Heart left ventricle (tissue), 16 donors: ENCODE measurements at regions not wholly inside any gene's neighbourhood (a gene's known extent, or its start where the extent isn't known, plus 50 kb on each side); places are given as distances from the start of the nearest gene placed in this dataset.

ENCODE experiments used
- ATAC-seq, 4 donors: fragments of 200-7000 bp; cut with Tn5 transposase; one replicate each; pipeline ENCODE4 v1.9.1; 2020 to 2022; ENCODE audit warnings: moderate library complexity in 4 of 4, mild to moderate bottlenecking in 3 of 4, moderate number of reproducible peaks in 1 of 4
- DNase-seq, 5 donors: peaks; one replicate each; pipeline ENCODE4 v3.0.0-alpha.2; 2020
- H3K27ac ChIP-seq, 12 donors: fragments of 200-600 bp; sonication (generic) in 4 of 12; one replicate each; pipeline versions ENCODE4 v1.5.0 to v1.8.0; 2016 to 2022; ENCODE audit warnings: mild to moderate bottlenecking in 2 of 12
- H3K27me3 ChIP-seq, 9 donors: fragments of 200-600 bp; sonication (generic) in 2 of 9; one replicate each; pipeline versions ENCODE4 v1.5.1 to v1.8.0; 2016 to 2022; ENCODE audit warnings: mild to moderate bottlenecking in 3 of 9
- H3K36me3 ChIP-seq, 9 donors: fragments of 200-600 bp; sonication (generic) in 2 of 9; one replicate each; pipeline versions ENCODE4 v1.5.0 to v1.8.0; 2018 to 2022; ENCODE audit warnings: mild to moderate bottlenecking in 2 of 9
- H3K4me1 ChIP-seq, 12 donors: fragments of 200-600 bp; sonication (generic) in 4 of 12; one replicate each; pipeline versions ENCODE4 v1.5.0 to v1.8.0; 2016 to 2022; ENCODE audit warnings: mild to moderate bottlenecking in 3 of 12
- H3K4me3 ChIP-seq, 12 donors: fragments of 200-600 bp; sonication (generic) in 4 of 12; one replicate each; pipeline versions ENCODE4 v1.5.0 to v1.8.0; 2017 to 2022; ENCODE audit warnings: mild to moderate bottlenecking in 9 of 12, moderate library complexity in 4 of 12
- H3K9me3 ChIP-seq, 12 donors: fragments of 200-600 bp; sonication (generic) in 4 of 12; one replicate each; pipeline versions ENCODE4 v1.5.0 to v1.8.0; 2016 to 2022; ENCODE audit warnings: mild to moderate bottlenecking in 1 of 12
- POLR2A ChIP-seq, 2 donors: fragments of 450-650 bp; IDR thresholded peaks; one replicate each; pipeline ENCODE4 v1.6.1; 2017; ENCODE audit warnings: antibody characterized with exemption in 2 of 2, mild to moderate bottlenecking in 2 of 2, moderate library complexity in 2 of 2
- WGBS, 4 donors: extraction: QIAGEN DNeasy Blood & Tissue Kit in 2 of 4; methylation state at CpG; one replicate each; pipeline versions ENCODE4 v1.1.5 to v1.1.7; 2013 to 2018; 5-methylcytosine and 5-hydroxymethylcytosine counted together
- intact Hi-C, 10 donors: fragments of 100-400 bp; cut with DNase I; formaldehyde crosslinking; loops; one replicate each; pipeline versions ENCODE4 v1.11.1 to v1.14.2; 2022
- TF ChIP-seq, protein P1 (sequence below), 12 donors: fragments of 200-600 bp; sonication (generic) in 4 of 12; IDR thresholded peaks; one replicate each; pipeline versions ENCODE4 v1.5.0 to v1.8.0; 2018 to 2022; ENCODE audit warnings: antibody characterized with exemption in 12 of 12, mild to moderate bottlenecking in 5 of 12
- donor health status: ischemic (EF 13 %, LVEDD 7.1; RV severe dilation, severe dysfunction).
- donor health status: healthy with polysubstance abuse.
- donor health status: DM: no; HTN: yes; CAD: no.
- donor health status: DM: no; HTN: no; CAD: no.
- donor health status: ischemic (EF 25% LVEDD 6.9; RV normal size, moderate dysfunction).
- donor health status: ischemic (EF 25% LVEDD 5.7; RV mildly dilated, moderate dysfunction).
- donor health status: healthy.
- donor health status: DM: yes; HTN: yes; CAD: no.
- donor health status: ischemic (EF 35%, LVEDD 5.7; RV mildly dilated, moderate dysfunction).
- donor health status: nonischemic (EF 11% LVEDD 7.7; RV severe dilation, severe dysfunction).
- donor health status: DM: yes; HTN: yes; CAD: no.
- donor health status: PGD.
- donor health status: ischemic (EF 29% LVEDD 5.4; RV normal size, mild dysfunction).
- donor health status: nonischemic (EF 23%, LVEDD 6.1; RV moderate dilation, normal function).

DNA sequence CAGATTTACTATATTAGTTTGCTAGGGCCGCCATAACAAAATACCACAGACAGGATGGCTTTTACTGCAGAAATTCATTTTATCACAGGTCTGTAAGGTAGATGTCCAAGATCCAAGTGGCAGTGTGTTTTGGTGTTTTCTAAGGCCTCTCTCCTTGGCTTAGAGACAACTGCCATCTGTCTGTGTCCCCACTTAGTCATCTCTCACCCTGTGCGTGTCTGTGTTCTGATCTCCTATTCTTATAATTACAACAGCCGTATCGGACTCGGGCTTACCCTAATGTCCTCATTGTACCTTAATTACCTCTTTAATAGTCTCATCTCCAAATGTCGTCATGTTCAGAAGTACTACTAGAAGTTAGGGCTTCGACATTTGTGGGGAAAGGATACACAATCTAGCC is 362.3 kb upstream of the CDH19 start:
- ATAC-seq (no peak), DNase-seq (no peak)
- H3K4me3 ChIP-seq, result no peak overlapping the region
- no peaks in the 10 kb centered on the region for H3K4me1 ChIP-seq
- WGBS, 4 donors, result 84 to 92% (median 90%) methylated on average over 7 of the region's 7 CpGs
- H3K9me3 ChIP-seq, result no peaks in the 10 kb centered on the region
- no peak for TF ChIP-seq POLR2A (IDR thresholded peaks at IDR 0.05)
- TF ChIP-seq, protein P1, sequence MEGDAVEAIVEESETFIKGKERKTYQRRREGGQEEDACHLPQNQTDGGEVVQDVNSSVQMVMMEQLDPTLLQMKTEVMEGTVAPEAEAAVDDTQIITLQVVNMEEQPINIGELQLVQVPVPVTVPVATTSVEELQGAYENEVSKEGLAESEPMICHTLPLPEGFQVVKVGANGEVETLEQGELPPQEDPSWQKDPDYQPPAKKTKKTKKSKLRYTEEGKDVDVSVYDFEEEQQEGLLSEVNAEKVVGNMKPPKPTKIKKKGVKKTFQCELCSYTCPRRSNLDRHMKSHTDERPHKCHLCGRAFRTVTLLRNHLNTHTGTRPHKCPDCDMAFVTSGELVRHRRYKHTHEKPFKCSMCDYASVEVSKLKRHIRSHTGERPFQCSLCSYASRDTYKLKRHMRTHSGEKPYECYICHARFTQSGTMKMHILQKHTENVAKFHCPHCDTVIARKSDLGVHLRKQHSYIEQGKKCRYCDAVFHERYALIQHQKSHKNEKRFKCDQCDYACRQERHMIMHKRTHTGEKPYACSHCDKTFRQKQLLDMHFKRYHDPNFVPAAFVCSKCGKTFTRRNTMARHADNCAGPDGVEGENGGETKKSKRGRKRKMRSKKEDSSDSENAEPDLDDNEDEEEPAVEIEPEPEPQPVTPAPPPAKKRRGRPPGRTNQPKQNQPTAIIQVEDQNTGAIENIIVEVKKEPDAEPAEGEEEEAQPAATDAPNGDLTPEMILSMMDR (IDR thresholded peaks at IDR 0.05), result no peak
- no peak overlapping the region for H3K27ac ChIP-seq
- H3K36me3 ChIP-seq, result no peaks in the 10 kb centered on the region
- intact Hi-C loops, result no loop called here
- no peaks in the 10 kb centered on the region for H3K27me3 ChIP-seq

DNA sequence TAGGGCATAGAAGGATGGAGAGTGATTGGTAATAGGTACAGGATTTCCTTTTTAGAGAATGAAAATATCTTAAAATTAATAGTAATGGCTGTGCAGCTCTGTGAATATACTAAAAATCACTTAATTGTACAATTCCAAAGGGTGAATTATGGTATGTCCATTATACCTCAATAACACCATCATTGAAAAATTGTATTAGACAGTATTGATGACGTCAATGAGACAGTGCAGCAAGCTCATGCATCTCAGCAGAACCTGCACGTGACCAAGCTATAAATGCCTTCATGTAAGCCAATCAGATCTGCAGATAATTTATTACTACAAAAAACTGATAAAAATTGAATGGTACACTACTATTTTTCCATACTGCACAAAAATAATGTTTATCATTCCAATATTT is 354.4 kb upstream of the CDH19 start:
- DNase-seq, result no peak
- TF ChIP-seq, protein P1 (IDR thresholded peaks at IDR 0.05), result no peak
- no peak for TF ChIP-seq POLR2A (IDR thresholded peaks at IDR 0.05)
- H3K27me3 ChIP-seq, result no peaks in the 10 kb centered on the region
- no peak overlapping the region for H3K4me3 ChIP-seq
- H3K4me1 ChIP-seq, result no peaks in the 10 kb centered on the region
- no peak for ATAC-seq
- 54 to 69% (median 67%) methylated on average over 2 of the region's 2 CpGs for WGBS, 4 donors
- no peaks in the 10 kb centered on the region for H3K36me3 ChIP-seq
- H3K9me3 ChIP-seq, result no peaks in the 10 kb centered on the region
- no peak overlapping the region for H3K27ac ChIP-seq
- intact Hi-C loops, result no loop called here

DNA sequence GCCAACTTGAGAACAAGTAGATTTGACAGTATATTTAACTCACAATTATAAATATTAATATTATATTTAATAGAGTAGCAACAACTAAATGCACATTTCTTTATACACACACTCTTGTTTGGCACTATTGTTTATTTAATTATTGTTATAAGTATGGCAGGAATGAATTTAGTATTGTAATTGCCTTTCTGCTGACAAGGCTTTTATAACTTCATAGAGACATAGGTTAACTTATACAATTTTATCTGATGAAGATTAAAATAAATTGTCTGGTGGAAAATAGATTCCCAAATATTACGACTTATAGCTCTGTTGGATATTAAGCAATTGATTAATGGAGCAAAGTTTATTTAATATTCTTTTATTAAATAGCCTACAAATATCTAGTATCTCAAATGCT is 347.9 kb upstream of the CDH19 start:
- peaks cover 0 to 16% (median 0%) of the 10 kb centered on the region in 12 donors for H3K9me3 ChIP-seq
- ATAC-seq, result no peak
- no peaks in the 10 kb centered on the region for H3K36me3 ChIP-seq
- H3K4me3 ChIP-seq, result no peak overlapping the region
- 70 to 76% (median 72%) methylated on average over 1 of the region's 1 CpG for WGBS, 4 donors
- intact Hi-C loops, result loop anchor here in 1 of 10 donors (1.0 kb wide), 1 partner anchor 11 kb away; no protein-coding TSS in a partner anchor
- H3K27me3 ChIP-seq, result no peaks in the 10 kb centered on the region
- H3K27ac ChIP-seq, result no peak overlapping the region
- no peaks in the 10 kb centered on the region for H3K4me1 ChIP-seq
- no peak for TF ChIP-seq POLR2A (IDR thresholded peaks at IDR 0.05)
- TF ChIP-seq, protein P1 (IDR thresholded peaks at IDR 0.05), result no peak
- no peak for DNase-seq

DNA sequence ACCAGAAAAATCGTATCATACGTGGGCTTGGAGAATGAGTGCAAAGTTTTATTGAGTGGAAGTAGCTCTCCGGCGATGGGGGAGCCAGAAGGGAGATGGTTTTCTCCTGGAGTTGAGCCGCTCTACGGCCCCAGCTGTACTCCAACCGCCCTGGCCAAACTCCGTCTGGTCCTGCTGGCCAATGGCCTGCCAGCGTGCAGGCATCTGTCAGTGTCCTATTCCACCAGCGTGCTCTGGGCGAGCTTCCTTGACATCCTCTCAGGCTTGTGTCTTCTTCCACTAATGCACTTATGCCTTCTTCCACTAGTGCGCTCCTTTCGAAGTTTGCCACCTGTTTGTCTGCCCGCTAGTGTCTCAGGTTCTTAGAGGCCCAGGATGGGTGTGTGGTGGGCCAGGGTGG is 345.5 kb upstream of the CDH19 start:
- intact Hi-C loops, result no loop called here
- peaks cover 0 to 21% (median 0%) of the 10 kb centered on the region in 12 donors for H3K9me3 ChIP-seq
- H3K27me3 ChIP-seq, result no peaks in the 10 kb centered on the region
- no peaks in the 10 kb centered on the region for H3K36me3 ChIP-seq
- ATAC-seq, result no peak
- H3K27ac ChIP-seq, result no peak overlapping the region
- H3K4me3 ChIP-seq, result no peak overlapping the region
- DNase-seq, result no peak
- no peak for TF ChIP-seq POLR2A (IDR thresholded peaks at IDR 0.05)
- TF ChIP-seq, protein P1 (IDR thresholded peaks at IDR 0.05), result no peak
- H3K4me1 ChIP-seq, result no peaks in the 10 kb centered on the region
- WGBS, 4 donors, result 86 to 91% (median 90%) methylated on average over 14 of the region's 14 CpGs
